BLaER1 (cell line): ENCODE measurements at regions not wholly inside any gene's neighbourhood (a gene's known extent, or its start where the extent isn't known, plus 50 kb on each side); places are given as distances from the start of the nearest gene placed in this dataset.

Experiments used
- H3K27ac ChIP-seq: shearing (Covaris generic); formaldehyde crosslinking; 2 replicates; pipeline ENCODE4 v1.8.1; 2022
- H3K27me3 ChIP-seq: shearing (Covaris generic); formaldehyde crosslinking; 2 replicates; pipeline ENCODE4 v1.8.1; 2022
- H3K36me3 ChIP-seq: shearing (Covaris generic); formaldehyde crosslinking; 2 replicates; pipeline ENCODE4 v1.8.1; 2022
- H3K4me1 ChIP-seq: shearing (Covaris generic); formaldehyde crosslinking; 2 replicates; pipeline ENCODE4 v1.8.1; 2022
- H3K4me2 ChIP-seq: shearing (Covaris generic); formaldehyde crosslinking; 2 replicates; pipeline ENCODE4 v1.8.1; 2022
- H3K4me3 ChIP-seq: shearing (Covaris generic); formaldehyde crosslinking; 2 replicates; pipeline ENCODE4 v1.8.1; 2022
- H3K9ac ChIP-seq: shearing (Covaris generic); formaldehyde crosslinking; 2 replicates; pipeline ENCODE4 v1.8.1; 2022
- H3K9me3 ChIP-seq: shearing (Covaris generic); formaldehyde crosslinking; 2 replicates; pipeline ENCODE4 v1.8.1; 2022
- H4K20me1 ChIP-seq: shearing (Covaris generic); formaldehyde crosslinking; 2 replicates; pipeline ENCODE4 v1.8.1; 2022
- Cebpa-rat ChIP-seq: shearing (Covaris generic); IDR thresholded peaks from 2 replicates; pipeline ENCODE4 v1.8.1; 2022

GRCh38 chr1:56433056-56433577 lies 146.2 kb downstream of the PLPP3 start:
- H3K9ac ChIP-seq, result no peak overlapping the region
- no peaks in the 10 kb centered on the region for H3K9me3 ChIP-seq
- no peak overlapping the region for H3K4me3 ChIP-seq
- H3K4me1 ChIP-seq, result no peaks in the 10 kb centered on the region
- no peaks in the 10 kb centered on the region for H3K36me3 ChIP-seq
- H3K4me2 ChIP-seq, result no peak overlapping the region
- no peaks in the 10 kb centered on the region for H3K27me3 ChIP-seq
- no peak overlapping the region for H3K27ac ChIP-seq
- TF ChIP-seq Cebpa-rat, result no peak
- no peaks in the 10 kb centered on the region for H4K20me1 ChIP-seq

- no peak overlapping the region for H3K4me2 ChIP-seq
- no peak overlapping the region for H3K9ac ChIP-seq
- H3K9me3 ChIP-seq, result no peaks in the 10 kb centered on the region
- no peak overlapping the region for H3K4me3 ChIP-seq
- H3K36me3 ChIP-seq, result no peaks in the 10 kb centered on the region
- TF ChIP-seq Cebpa-rat, result no peak
- no peaks in the 10 kb centered on the region for H3K27me3 ChIP-seq
- H3K4me1 ChIP-seq, result no peaks in the 10 kb centered on the region
- H4K20me1 ChIP-seq, result no peaks in the 10 kb centered on the region
- no peak overlapping the region for H3K27ac ChIP-seq
Measured at GRCh38 chr1:56432166-56432971, 147.0 kb downstream of the PLPP3 start.

- H3K9me3 ChIP-seq, result no peaks in the 10 kb centered on the region
- no peak for TF ChIP-seq Cebpa-rat
Measured at GRCh38 chr1:56430141-56430839, 149.1 kb downstream of the PLPP3 start.

GRCh38 chr1:56429288-56429687 lies 150.1 kb downstream of the PLPP3 start:
- H4K20me1 ChIP-seq, result no peaks in the 10 kb centered on the region
- H3K9ac ChIP-seq, result no peak overlapping the region
- H3K27ac ChIP-seq, result no peak overlapping the region

More at GRCh38 chr1:56430141-56430839, 149.1 kb downstream of the PLPP3 start:
- no peaks in the 10 kb centered on the region for H3K27me3 ChIP-seq
- H3K27ac ChIP-seq, result no peak overlapping the region
- no peaks in the 10 kb centered on the region for H4K20me1 ChIP-seq
- no peak overlapping the region for H3K4me2 ChIP-seq
- H3K4me3 ChIP-seq, result no peak overlapping the region
- H3K36me3 ChIP-seq, result no peaks in the 10 kb centered on the region
- peaks cover 3% of the 10 kb centered on the region for H3K4me1 ChIP-seq
- no peak overlapping the region for H3K9ac ChIP-seq

DNA sequence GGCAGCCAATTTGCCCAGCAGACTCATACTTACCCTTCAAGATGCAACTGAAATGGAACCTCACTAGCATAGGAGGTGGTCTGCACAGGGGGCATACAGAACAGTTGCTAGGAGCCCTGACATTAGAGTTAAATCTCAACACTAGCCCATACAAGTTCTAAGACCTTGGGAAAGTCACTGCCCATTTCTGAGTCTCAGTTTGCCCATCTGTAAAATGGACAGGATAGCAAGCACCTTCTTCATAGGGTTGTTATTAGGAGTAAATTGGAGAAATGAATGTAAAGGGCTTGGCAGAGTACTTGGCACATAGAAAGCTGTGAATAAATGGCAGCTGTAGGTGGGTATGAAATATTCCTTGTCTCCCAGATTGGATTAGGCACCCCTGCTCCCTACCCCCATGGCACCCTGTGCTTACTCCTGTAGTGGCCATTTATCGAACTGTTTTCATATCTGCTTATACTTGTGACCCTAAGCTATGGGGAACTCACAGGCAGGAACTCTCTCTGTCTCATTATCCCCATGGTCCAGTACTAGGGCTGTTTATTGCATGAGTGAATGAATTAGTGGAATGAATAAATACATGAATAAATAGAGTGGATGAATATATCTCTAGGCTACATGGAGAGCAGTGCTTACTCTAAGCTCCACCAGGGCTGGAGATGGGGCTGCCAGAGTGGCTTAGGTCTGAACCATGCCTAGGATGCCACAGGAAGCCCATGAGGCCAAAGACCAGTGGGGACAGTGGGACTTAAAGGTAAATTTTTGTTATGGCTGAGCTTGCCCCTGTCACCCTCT lies 152.6 kb downstream of the PLPP3 start:
- Histone ChIP-seq H3K4me1 (peaks cover 16% of the 10 kb centered on the region), H4K20me1 (no peaks in the 10 kb centered on the region), H3K27me3 (no peaks in the 10 kb centered on the region), H3K4me2 (no peak overlapping the region), H3K9me3 (no peaks in the 10 kb centered on the region), H3K9ac (no peak overlapping the region), H3K36me3 (no peaks in the 10 kb centered on the region), H3K27ac (no peak overlapping the region), H3K4me3 (no peak overlapping the region)
- no peak for TF ChIP-seq Cebpa-rat

More at GRCh38 chr1:56429288-56429687, 150.1 kb downstream of the PLPP3 start:
- Histone ChIP-seq H3K4me2 (no peak overlapping the region), H3K4me3 (no peak overlapping the region), H3K36me3 (no peaks in the 10 kb centered on the region), H3K27me3 (no peaks in the 10 kb centered on the region), H3K4me1 (peaks cover 14% of the 10 kb centered on the region), H3K9me3 (no peaks in the 10 kb centered on the region)
- no peak for TF ChIP-seq Cebpa-rat

DNA sequence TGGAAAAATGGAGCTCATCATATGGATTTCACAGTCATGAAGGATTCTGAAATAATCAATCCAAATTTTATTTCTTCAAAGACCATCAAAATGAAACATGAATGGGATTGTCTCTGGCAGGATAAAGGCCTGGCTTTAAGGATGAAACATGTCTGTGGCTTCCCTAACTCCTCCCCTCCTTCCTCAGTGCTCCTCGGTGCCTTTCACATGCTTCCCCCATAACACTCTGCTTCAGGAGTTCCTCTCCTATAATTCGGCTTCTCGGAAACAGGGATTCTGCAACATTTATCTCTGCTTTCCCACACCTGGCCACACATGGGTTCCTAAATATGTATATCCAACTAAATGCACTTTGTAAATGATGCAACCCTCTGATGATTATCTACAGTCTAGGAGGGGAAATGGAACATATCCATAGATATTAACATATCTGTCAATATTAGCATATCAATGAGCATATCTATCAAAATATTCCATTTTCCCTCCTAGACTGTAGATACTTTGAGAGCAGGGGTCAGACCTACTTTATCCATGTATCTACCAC lies 153.8 kb downstream of the PLPP3 start:
- no peak overlapping the region for H3K4me3 ChIP-seq
- H3K9me3 ChIP-seq, result no peaks in the 10 kb centered on the region
- no peak for TF ChIP-seq Cebpa-rat

DNA sequence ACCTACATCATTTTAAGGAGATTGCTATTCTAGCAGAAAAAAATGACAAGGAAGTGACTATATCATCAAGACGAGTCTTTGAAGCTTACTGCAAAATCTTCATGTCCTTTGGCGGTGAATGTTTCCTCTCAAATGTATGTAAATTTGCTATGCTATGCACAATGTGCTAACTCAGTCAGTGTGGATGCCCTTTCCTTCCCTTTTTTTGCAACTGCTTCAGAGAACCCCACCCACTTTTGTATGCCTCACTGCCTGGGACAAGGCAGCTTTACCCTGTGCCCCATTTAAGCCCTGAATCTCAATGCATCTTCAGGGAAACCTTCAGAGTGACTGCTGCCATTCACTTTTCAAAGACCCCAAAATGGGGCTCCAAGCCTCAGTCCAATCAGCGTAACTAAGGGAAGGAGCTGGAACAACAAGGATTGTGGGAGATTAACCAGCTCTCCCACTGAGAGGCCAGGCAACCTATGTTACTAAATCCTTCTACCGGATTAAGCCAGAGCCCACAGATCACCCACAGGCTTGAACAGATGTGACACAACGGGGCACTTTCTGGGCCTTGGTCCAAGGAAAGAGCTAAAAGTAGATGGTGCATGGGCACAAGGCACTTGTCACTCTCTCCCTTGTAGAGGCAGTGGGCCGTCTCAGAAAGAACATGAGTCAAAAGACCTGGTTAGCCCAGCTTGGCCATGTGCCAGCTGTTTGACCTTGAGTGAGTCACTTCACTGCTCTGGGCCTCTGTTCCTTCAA lies 154.4 kb downstream of the PLPP3 start:
- Histone ChIP-seq H3K36me3 (no peaks in the 10 kb centered on the region), H3K4me2 (peak overlapping the region; percentile 47), H3K4me3 (no peak overlapping the region), H3K4me1 (peaks cover 16% of the 10 kb centered on the region), H3K9ac (no peak overlapping the region), H3K27ac (peak overlapping the region; percentile 18; the same call in 1 of the 2 replicates), H4K20me1 (no peaks in the 10 kb centered on the region), H3K9me3 (no peaks in the 10 kb centered on the region), H3K27me3 (no peaks in the 10 kb centered on the region)
- no peak for TF ChIP-seq Cebpa-rat

More for the DNA sequence above, 153.8 kb downstream of the PLPP3 start:
- Histone ChIP-seq H4K20me1 (no peaks in the 10 kb centered on the region), H3K4me1 (peaks cover 16% of the 10 kb centered on the region), H3K4me2 (peak overlapping the region; percentile 47; the same call in 1 of the 2 replicates), H3K27me3 (no peaks in the 10 kb centered on the region), H3K27ac (peak overlapping the region; percentile 18; the same call in 1 of the 2 replicates), H3K36me3 (no peaks in the 10 kb centered on the region), H3K9ac (no peak overlapping the region)

GRCh38 chr1:56423716-56424115 lies 155.6 kb downstream of the PLPP3 start:
- Histone ChIP-seq H3K36me3 (no peaks in the 10 kb centered on the region), H4K20me1 (no peaks in the 10 kb centered on the region), H3K4me2 (no peak overlapping the region), H3K4me3 (no peak overlapping the region), H3K9me3 (no peaks in the 10 kb centered on the region), H3K27ac (no peak overlapping the region), H3K27me3 (no peaks in the 10 kb centered on the region), H3K4me1 (peaks cover 20% of the 10 kb centered on the region), H3K9ac (no peak overlapping the region)
- no peak for TF ChIP-seq Cebpa-rat
